Ovary (tissue), 7 donors: ENCODE measurements at regions not wholly inside any gene's neighbourhood (a gene's known extent, or its start where the extent isn't known, plus 50 kb on each side); places are given as distances from the start of the nearest gene placed in this dataset.

Experiments used
- DNase-seq, 5 donors: peaks; one replicate each; pipeline ENCODE4 v3.0.0-alpha.2; 2019 to 2020
- H3K27ac ChIP-seq, 2 donors: fragments of 200-600 bp; one replicate each; pipeline versions ENCODE4 v1.5.1 to v1.8.0; 2019 to 2022
- H3K27me3 ChIP-seq: fragments of 200-600 bp; one replicate; pipeline ENCODE4 v1.8.0; 2022
- H3K36me3 ChIP-seq: fragments of 200-600 bp; sonication (generic); one replicate; pipeline ENCODE4 v1.5.1; 2019
- H3K4me1 ChIP-seq: one replicate; pipeline ENCODE4 v1.8.1; 2013; ENCODE audit warnings: mild to moderate bottlenecking, moderate library complexity; ENCODE audit not compliant: insufficient read depth
- H3K4me3 ChIP-seq: fragments of 200-600 bp; sonication (generic); one replicate; pipeline ENCODE4 v1.5.1; 2017
- H3K9me3 ChIP-seq, 2 donors: fragments of 200-600 bp in 1 of 2; sonication (generic) in 1 of 2; one replicate each; pipeline versions ENCODE4 v1.5.1 to v1.8.1; 2013 to 2019; ENCODE audit warnings: mild to moderate bottlenecking in 1 of 2, moderate library complexity in 1 of 2
- CTCF ChIP-seq, 3 donors: fragments of 450-650 bp in 2 of 3; fragments of 200-600 bp in 1 of 3; IDR thresholded peaks; one replicate each; pipeline versions ENCODE4 v1.5.1 to v1.8.0; 2016 to 2022; ENCODE audit warnings: antibody characterized with exemption in 3 of 3, mild to moderate bottlenecking in 1 of 3
- EP300 ChIP-seq: sonication (generic); formaldehyde crosslinking; IDR thresholded peaks from one replicate; pipeline ENCODE4 v1.6.1; 2017; ENCODE audit warnings: antibody characterized with exemption
- POLR2A ChIP-seq: fragments of 450-650 bp; IDR thresholded peaks from one replicate; pipeline ENCODE4 v1.6.1; 2017; ENCODE audit warnings: antibody characterized with exemption, mild to moderate bottlenecking, moderate library complexity
- WGBS, 3 donors: extraction: QIAGEN DNeasy Blood & Tissue Kit in 1 of 3; methylation state at CpG; one replicate each; pipeline versions ENCODE4 v1.1.5 to v1.1.7; 2013 to 2017; 5-methylcytosine and 5-hydroxymethylcytosine counted together
- intact Hi-C, 4 donors: fragments of 100-400 bp; cut with DNase I; formaldehyde crosslinking; loops; one replicate each; pipeline versions ENCODE4 v1.11.0 to v1.15.1; 2022 to 2023
- donor health status: DM: no; HTN: no; CAD: no; lungs with moderate emphysema.
- donor health status: DM: no; HTN: no; CAD: no.
- donor health status: Bipolar disorder and iron deficiency.
- donor health status: DM: no; HTN: no; CAD: no.
- donor health status: DM: yes; HTN: yes; CAD: no.

- Histone ChIP-seq H3K27me3 (no peaks in the 10 kb centered on the region), H3K27ac (no peak overlapping the region), H3K9me3 (no peaks in the 10 kb centered on the region), H3K4me3 (no peak overlapping the region), H3K36me3 (no peaks in the 10 kb centered on the region), H3K4me1 (no peaks in the 10 kb centered on the region)
- WGBS, 3 donors = 88 to 89% (median 88%) methylated on average over 5 of the region's 5 CpGs
- TF ChIP-seq EP300 = no peak
- DNase-seq = no peak
- intact Hi-C loops = no loop called here
Observed at GRCh38 chr12:91586015-91586414, 403.4 kb upstream of the DCN start.

GRCh38 chr12:91582811-91583210 lies 400.2 kb upstream of the DCN start:
- no peak overlapping the region for H3K4me3 ChIP-seq
- intact Hi-C loops = no loop called here
- H3K27me3 ChIP-seq = no peaks in the 10 kb centered on the region
- no peak overlapping the region for H3K27ac ChIP-seq
- H3K36me3 ChIP-seq = no peaks in the 10 kb centered on the region
- TF ChIP-seq CTCF (IDR thresholded peaks at IDR 0.05) = no peak
- no peak for TF ChIP-seq EP300
- TF ChIP-seq POLR2A = no peak
- 95 to 98% (median 97%) methylated on average over 3 of the region's 3 CpGs for WGBS, 3 donors
- DNase-seq = no peak
- peaks cover 2% of the 10 kb centered on the region for H3K4me1 ChIP-seq
- H3K9me3 ChIP-seq = no peaks in the 10 kb centered on the region

GRCh38 chr12:91579516-91580263 lies 397.1 kb upstream of the DCN start:
- WGBS, 3 donors = 47 to 81% (median 60%) methylated on average over 3 of the region's 3 CpGs
- intact Hi-C loops = loop anchor here in 1 of 4 donors (10.0 kb wide), 1 partner anchor 995 kb away; no protein-coding TSS in a partner anchor
- Histone ChIP-seq H3K36me3 (no peaks in the 10 kb centered on the region), H3K4me1 (peaks cover 2% of the 10 kb centered on the region), H3K4me3 (no peak overlapping the region), H3K27me3 (no peaks in the 10 kb centered on the region), H3K27ac (no peak overlapping the region), H3K9me3 (no peaks in the 10 kb centered on the region)
- TF ChIP-seq CTCF (IDR thresholded peaks at IDR 0.05) (no peak), EP300 (no peak), POLR2A (no peak)
- no peak for DNase-seq

- Histone ChIP-seq H3K9me3 (no peaks in the 10 kb centered on the region), H3K27me3 (no peaks in the 10 kb centered on the region), H3K4me3 (no peak overlapping the region), H3K4me1 (peaks cover 2% of the 10 kb centered on the region), H3K36me3 (no peaks in the 10 kb centered on the region), H3K27ac (no peak overlapping the region)
- no peak for DNase-seq
- TF ChIP-seq EP300 (no peak), CTCF (IDR thresholded peaks at IDR 0.05) (peak in 2 of 3 donors; percentile 20 to 23)
- 15 to 22% (median 16%) methylated on average over 7 of the region's 7 CpGs for WGBS, 3 donors
- intact Hi-C loops = loop anchor here in 1 of 4 donors (10.0 kb wide), 1 partner anchor 997 kb away; no protein-coding TSS in a partner anchor
Observed at GRCh38 chr12:91577586-91578539, 395.2 kb upstream of the DCN start.
